HG03439 (cell line): ENCODE measurements at regions not wholly inside any gene's neighbourhood (a gene's known extent, or its start where the extent isn't known, plus 50 kb on each side); places are given as distances from the start of the nearest gene placed in this dataset.

Experiments used
- ATAC-seq: cut with Tn5 transposase; IDR thresholded peaks from one replicate; pipeline ENCODE4 v1.9.1; 2021; ENCODE audit warnings: mild to moderate bottlenecking, moderate library complexity; ENCODE audit not compliant: unreplicated experiment

DNA sequence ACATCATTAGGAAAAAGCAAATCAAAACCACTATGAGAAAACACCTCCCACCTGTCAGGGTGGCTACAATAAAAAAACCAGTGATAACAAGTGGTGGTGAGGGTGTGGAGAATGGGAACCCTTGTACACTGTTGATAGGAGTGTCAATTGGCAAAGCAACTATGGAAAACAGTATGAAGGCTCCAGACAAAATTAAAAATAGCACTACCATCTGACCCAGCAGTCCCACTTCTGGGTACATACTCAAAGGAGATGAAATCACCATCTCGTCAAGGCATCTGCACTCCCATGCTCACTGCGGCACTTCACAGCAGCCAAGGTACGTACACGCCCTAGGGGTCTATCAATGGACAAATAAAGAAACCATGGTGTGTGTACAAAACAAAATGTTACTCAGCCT, 715.1 kb downstream of the UQCRFS1 start:
- no peak for ATAC-seq

DNA sequence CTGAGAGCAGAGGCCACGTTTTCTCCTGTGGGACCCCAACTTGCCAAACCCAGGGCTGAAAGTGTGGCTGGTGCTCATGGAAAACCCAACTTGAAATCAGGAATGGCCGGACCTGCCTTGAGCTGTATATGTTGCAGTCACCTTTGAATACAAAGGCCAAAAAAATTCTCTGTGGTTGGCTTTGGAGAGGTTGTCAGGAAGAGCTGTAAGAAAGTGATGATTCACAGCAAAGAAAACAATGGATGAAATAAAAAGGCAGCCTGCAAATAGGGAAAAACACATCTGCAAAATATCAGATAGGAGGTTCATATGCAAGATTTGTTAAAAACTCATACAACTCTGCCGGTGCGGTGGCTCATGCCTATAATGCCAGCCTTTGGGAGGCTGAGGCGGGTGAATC, 715.8 kb downstream of the UQCRFS1 start:
- ATAC-seq = no peak

DNA sequence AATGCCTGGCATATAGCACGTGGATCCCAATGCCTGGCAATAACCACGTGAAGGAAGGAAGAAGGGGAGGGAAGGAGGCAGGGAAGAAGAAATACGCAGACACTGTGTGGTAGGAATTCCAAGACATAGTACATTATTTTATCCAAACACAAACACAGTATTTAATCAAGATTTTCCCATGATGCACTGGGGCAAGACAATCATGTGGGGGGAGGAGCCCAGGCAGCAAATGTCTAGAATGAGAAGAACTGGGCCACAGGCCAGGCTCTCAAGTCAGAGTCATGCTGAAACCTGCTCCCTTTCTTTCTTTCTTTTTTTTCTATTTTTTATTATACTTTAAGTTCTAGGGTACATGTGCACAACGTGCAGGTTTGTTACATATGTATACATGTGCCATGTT, 717.9 kb downstream of the UQCRFS1 start:
- no peak for ATAC-seq

DNA sequence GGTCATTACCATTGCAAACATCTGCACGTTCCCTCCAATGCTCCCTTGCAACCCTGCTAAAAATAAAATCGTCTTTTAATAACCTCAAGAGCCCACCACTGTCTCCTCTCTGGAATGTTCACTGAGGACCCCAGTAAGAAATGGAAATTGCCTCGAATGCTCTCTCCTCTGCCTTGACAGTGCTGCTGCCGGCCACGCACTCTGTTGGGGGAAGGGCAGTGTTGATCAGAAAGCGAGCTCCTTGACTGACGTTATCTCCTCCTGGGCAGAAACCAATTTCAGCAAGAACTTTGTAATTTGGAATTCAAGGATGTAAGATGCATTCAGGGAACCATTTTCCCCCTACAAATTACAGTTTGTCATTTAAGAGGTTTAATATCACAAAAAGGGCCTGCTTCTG, 718.5 kb downstream of the UQCRFS1 start:
- ATAC-seq = no peak

DNA sequence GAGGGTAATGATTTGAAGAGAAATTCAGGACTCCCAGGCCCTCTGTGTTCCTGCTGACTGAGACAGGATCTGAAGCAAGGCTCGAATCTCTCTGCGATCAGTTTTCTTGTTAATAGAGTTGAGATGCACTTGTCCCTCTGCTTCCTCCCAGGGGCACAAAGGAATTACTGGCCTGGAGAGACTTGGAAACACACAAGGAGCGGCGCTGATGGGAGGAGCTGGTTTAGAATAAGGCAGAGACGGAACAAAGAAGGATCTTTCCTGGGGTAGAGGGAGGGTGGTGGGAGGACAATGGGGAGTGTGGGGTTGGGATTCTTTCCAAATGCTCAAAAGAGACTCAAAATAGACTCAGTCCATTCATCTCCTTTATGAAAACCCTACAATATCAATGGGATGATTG, 719.1 kb downstream of the UQCRFS1 start:
- ATAC-seq = no peak

DNA sequence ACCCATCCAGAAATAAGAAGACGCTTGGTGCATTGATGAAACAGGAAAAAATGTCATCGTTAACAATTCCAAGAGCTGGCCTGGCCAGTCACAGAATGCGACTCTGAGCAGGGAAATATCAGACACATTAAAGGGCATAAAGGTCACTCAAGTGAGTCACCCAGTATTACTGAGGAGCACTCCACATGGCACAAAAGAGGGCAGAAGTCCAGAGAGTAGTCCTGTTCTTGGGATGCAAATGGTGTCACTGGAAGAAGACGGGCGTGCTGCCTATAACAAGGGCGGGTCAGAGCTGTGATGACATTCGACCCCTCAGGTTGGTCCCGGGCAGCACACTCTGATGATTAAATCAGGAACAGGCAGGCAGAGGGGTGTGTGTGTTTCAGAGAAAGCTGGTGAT, 720.3 kb downstream of the UQCRFS1 start:
- ATAC-seq = no peak

DNA sequence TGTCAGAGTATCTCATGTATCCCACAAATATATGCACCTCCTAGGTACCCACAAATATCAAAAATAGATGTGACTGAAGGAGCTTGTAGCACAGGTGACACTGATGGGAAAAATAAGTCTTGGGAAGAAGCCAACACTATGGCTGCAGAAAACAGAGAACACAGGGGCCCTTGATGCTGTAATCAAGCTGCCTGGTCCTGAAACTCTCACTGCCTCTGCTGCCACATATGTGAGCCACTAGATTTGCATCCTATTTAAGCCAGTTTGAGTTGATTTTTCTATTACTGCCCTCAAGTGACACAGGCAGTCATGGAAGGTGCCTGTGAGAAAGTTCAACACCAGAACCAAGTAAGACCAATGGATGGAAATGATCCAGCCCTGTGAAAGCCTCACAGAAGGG, 720.8 kb downstream of the UQCRFS1 start:
- ATAC-seq = no peak

DNA sequence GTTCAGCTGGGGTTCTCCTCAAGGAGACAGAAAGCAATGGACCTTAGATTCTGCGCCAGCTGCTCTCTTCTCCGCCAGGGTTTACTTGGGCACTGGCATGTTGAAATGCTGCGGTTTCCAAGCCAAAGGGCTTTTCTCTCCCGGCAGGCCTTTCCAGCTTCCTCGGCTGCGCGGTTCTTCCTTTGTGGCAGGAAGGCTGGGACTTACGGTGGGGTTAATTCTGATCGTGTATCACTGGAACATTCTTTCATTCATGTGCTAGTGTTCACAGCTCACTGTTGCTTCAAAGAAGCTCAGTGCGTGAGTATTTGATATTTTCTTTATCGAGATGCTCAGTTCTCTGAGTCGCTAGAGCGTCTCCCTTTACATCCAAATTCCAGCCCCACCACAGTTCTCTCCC, 723.2 kb downstream of the UQCRFS1 start:
- ATAC-seq = no peak

DNA sequence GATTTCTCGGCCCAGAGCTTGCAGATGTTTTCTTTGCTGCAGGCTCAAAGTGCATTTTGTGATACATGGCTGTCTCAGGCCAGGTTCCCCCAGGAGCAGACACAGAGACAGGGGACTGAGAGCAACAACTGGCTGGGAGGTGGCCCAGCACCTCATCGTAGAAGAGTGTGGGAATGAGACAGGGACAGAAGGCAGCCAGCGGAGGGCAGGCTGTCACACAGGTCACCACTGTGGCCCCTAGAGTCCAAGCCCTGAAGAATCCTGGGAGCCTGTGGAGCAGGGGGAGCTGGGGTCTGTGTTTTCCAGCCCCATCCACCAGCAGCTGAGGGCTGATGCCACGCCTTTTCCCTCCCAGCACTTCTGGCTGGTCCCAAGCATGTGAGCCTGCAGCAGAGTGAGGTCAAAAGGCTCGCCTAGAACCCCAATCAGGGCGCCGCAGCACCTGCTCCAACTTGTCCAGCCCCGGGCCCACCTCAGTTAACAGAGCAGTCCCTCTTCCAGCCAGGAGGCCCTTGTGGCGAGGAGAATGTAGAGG, 723.8 kb downstream of the UQCRFS1 start:
- ATAC-seq = no peak

DNA sequence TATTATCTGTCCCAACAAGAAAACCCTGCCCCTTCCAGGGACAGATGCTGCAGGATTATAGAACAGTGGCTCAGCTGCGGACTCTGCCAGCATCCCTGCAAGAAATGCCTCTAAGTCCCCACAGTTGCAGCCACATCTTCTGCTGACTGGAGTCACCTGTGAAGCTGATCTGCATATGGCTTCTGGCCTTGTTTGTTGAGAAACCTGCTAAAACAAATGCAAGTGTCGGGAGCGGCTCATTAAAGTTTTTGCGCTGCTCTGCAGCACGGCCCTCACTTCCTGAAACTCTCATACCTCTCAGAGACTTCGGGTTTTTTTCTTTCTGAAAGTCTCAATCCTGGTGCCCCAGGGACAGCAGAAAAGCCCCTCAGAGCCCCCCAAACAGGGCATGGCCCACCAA, 725.0 kb downstream of the UQCRFS1 start:
- no peak for ATAC-seq

DNA sequence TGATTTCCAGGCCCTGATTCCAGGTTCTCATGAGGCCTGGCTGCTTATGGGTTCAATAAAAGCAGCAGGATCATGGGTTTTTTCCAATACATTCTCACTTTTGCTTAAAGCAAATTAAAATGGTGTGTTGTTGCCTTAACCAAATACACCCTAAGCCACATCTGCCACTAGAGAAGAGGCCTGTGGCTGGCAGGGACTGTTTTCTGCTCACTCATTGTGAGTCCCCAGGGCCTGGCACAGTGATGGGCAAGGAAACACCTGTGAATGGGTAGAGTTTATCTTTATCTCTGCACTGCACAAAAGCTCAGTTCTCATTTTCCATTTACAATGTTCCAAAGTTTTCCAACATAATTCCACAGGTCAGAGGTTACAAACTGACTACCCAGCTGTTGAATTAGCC, 726.0 kb downstream of the UQCRFS1 start:
- ATAC-seq = no peak

DNA sequence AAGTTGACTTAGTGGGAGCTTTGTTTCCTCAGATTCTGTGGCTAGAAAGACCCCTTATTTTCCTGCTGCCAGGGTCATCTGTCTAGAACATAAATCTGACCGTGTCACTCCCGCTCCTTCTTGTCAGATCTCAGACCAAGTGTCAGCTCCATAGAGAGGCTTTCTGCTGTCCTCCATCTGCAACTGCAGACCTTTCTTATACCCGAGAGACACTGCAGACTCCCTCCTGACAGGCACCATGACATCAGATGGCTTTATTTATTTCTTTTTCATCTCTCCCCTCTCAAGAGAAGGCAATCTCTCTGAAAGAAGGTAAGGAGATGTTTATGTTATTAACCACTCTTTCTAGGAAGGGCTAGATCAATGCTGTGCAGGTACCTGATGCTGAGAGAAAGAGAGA, 726.5 kb downstream of the UQCRFS1 start:
- no peak for ATAC-seq

DNA sequence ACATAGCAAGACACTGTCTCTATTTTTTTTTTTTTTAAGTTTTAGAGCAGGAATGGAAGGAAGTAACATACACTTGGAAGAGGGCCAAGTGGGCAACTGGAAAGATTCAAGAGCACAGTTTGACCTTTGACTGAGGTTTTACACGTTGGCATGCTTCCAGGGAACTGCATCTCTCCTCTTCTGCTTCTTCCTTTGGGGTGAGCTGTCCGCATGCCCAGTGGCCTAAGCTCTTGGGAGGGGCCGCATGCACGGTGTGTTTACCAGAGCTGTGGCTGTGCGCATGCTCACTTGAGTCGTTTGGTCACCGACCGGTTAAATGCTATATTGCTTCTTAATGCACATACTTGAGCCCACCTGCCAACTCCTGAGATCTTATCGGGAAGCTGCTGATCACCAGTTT, 727.7 kb downstream of the UQCRFS1 start:
- ATAC-seq = no peak

DNA sequence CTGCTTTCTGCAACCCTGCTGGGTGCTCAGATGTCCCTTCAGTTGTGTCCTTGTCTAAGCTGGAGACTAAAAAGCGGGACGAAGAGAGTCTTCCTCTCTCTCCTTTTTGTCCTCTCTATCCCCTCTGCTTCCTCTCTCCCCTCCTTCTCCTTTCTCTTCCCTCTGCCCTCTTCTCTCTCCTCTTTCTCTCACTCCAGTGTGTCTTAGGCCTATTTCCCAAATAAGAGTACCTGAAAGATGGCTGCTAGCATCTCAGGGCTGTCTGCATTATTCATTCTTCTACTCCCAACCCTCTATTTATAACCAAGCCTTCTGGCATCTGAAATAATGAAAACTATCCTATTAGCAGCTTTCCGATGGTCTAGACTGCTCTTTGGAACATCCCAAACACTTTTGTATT, 729.8 kb downstream of the UQCRFS1 start:
- ATAC-seq = no peak

DNA sequence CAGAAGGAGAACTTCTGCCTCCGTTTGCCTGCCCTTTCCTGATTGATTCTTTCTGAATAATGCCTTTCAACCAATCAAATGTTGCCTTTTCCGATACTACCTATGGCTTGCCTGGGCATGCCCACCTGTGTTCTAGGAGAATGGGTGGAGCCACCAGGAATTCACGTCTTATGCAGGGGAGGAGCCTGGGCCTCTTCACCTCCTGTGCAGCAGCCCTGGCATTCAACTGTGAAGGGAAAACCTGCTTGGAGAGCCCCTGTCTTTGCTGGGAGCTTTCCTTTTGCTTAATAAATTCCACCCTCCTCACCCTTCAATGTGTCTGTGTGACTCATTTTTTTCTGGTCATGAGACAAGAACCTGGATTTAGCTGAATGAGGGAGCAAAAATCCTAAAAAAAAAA, 730.7 kb downstream of the UQCRFS1 start:
- no peak for ATAC-seq

DNA sequence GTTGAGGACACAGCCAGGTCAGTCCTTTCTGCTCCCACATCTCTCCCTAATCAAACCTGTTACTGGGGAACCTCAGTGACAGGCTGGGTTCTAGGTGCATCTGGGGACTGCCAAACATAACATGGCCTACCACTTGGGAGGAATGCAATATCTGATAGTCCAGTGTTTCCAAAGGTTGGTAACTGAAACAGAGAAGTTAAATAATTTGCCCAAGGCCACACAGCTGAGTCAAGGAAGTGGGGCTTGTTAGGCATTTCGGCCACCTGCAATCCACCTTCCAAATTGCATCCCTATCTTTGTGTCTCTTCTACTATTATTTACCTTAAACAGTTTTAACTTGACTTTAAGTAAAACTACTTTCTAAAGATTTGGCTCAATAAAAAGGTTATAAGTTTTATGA, 731.3 kb downstream of the UQCRFS1 start:
- no peak for ATAC-seq

DNA sequence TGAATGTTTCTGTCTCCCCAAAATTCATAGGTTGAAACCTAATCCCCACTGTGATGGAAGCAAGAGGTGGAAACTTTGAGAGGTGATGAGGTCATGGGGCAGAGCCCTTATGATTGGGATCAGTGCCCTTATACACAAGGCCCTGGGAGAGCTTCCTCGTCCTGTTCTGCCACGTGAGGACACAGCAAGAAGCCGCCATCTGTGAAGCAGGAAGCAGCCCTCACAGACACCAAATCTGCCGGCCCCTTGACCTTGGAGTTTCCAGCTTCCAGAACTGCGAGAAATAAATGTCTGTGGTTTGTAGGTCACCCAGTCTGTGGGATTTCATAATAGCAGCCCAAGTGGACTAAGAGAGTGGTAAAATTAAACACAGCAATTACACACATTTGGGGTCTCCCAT, 737.4 kb downstream of the UQCRFS1 start:
- ATAC-seq = no peak

DNA sequence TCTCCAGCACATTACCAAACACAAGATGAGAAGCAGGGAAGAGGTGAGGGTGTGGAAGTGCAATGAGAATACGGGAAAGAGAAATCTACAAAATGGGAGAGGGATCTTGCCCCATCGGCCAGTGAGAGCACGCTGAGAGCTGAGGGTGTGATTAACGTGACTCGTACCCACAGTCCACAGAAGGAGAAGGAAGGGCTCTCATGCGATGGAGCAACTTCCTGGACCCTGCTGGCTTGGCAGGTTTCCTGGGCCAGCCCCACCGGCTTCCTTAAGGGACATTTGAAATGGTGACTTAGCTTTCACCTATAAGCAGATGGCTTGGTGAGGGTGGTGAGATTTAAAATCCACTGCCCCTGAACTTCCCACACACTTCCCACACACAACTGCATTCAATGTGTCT, 740.1 kb downstream of the UQCRFS1 start:
- no peak for ATAC-seq

DNA sequence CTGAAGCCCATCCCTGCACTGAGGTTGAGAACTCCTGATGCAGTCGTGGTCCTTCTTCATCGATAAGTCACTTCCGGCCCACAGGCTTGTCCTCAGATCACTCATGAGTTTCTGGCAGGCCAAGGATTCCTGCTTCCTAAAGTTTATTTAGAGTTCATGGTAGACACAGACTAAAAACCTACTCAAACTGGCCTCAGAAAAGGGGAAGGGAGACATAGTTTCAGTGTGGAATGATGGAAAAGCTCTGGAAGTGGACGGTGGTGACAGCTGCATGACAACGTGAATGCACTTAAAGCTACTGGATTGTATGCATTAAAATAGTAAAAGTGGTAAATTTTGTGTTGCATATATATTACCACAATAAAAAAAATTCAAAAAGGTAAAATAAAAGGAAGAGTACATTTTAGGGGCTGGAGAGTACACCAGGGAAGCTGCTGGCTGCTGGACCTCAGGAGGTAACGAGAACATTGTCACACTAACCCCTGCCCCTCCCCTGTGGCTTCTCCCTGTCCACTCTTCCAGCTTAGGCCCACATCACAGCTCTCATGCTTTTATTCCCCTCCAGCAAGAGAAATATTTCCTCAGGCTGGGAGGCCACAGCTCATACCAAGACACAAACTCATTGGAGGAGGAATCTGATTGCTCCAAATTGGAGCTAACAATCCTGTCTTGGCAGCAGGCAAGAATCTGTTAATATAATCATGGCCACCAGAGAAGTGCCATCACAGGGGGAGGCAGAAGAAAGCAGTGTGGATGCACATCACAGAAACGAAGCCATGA, 741.0 kb downstream of the UQCRFS1 start:
- no peak for ATAC-seq

DNA sequence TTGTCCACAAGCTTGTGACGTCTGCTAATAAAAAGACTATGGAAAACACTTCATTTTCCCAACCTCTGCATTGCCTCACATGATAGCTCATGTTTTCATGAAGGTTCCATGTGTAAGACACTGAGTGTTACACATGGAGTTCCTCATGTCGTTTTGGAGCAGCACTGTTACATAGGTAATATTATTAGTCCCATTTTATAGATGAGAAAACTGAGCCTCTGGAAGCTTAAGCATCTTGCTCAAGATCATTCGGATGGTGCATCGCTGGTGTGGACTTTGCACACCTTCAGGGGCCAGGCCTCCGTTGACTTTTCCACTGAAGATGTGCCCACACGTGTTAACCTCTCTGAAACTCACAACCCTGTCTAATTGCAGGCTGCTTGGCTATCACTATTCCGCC, 743.4 kb downstream of the UQCRFS1 start:
- ATAC-seq = no peak

DNA sequence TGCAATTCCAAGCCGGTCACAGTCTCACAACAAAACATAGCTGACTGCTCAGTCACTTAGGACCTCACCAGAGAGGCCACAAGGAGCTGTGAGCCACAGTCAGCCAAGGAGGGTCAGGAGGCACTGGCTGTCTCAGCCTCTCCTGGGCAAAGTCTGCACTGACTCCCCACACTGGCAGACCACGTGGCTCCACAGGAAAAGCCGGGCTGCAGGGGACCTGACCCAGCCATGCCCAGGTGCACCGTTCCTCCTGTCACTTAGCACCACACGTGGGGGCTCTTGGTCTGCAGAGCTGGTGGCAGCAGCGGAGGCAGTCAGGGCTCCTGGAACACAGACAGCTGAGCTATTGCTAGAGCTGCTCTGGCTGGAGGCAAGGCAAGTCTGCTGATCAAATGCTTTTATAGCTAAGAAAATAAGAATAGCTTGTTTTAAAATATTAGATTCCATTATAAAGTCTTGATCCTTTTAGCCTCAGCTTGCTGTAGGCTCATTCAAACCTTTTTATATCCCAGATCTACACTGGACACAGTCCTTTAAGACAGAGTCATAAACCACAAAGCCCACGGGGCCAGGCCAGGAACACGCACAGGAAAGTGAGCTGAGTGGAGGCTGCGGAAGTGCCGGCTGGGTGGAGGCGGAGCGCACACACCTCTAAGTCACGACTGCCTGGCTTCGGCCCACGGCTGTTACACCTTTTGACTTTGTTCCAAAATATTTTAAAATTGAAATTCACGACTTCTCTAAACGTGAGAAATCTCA, 744.1 kb downstream of the UQCRFS1 start:
- no peak for ATAC-seq
